ENCODE measurements at regions not wholly inside any gene's neighbourhood (a gene's known extent, or its start where the extent isn't known, plus 50 kb on each side); places are given as distances from the start of the nearest gene placed in this dataset.

GRCh38 chr22:46062232-46062615 is 85.3 kb upstream of the WNT7B start:
- TF ChIP-seq POLR2A (IDR thresholded peaks at IDR 0.05; ENCODE audit: low read depth, low read length) (no peak), POLR2AphosphoS5 (IDR thresholded peaks at IDR 0.05; ENCODE audit: low read depth, low read length) (no peak), TAF1 (IDR thresholded peaks at IDR 0.05; ENCODE audit: borderline replicate concordance, low read depth, low read length) (no peak)

Data from GM12892 (cell line).